ENCODE measurements at regions not wholly inside any gene's neighbourhood (a gene's known extent, or its start where the extent isn't known, plus 50 kb on each side); places are given as distances from the start of the nearest gene placed in this dataset.

GRCh38 chr6:19327241-19327640, 509.9 kb upstream of the ID4 start:
- Histone ChIP-seq H3K27ac (ENCODE audit: low read depth, low read length) (no peak overlapping the region), H3K4me1 (ENCODE audit: control insufficient read depth in 3 of 3, insufficient read depth in 3 of 3, low read length in 3 of 3) (no peaks in the 10 kb centered on the region), H3K36me3 (ENCODE audit: control insufficient read depth in 3 of 3, insufficient read depth in 3 of 3, low read length in 3 of 3) (no peaks in the 10 kb centered on the region), H3K27me3 (ENCODE audit: control insufficient read depth in 3 of 3, insufficient read depth in 3 of 3, low read length in 3 of 3) (no peaks in the 10 kb centered on the region), H3K4me3 (ENCODE audit: low read length in 3 of 3) (no peak overlapping the region), H3K9ac (ENCODE audit: low read depth in 1 of 3, low read length in 3 of 3) (no peak overlapping the region), H3K9me3 (ENCODE audit: control insufficient read depth in 3 of 3, low read length in 3 of 3) (no peaks in the 10 kb centered on the region)

- Histone ChIP-seq H3K27me3 (ENCODE audit: control insufficient read depth in 3 of 3, insufficient read depth in 3 of 3, low read length in 3 of 3) (no peaks in the 10 kb centered on the region), H3K27ac (ENCODE audit: low read depth, low read length) (no peak overlapping the region), H3K36me3 (ENCODE audit: control insufficient read depth in 3 of 3, insufficient read depth in 3 of 3, low read length in 3 of 3) (no peaks in the 10 kb centered on the region), H3K9ac (ENCODE audit: low read depth in 1 of 3, low read length in 3 of 3) (no peak overlapping the region), H3K9me3 (ENCODE audit: control insufficient read depth in 3 of 3, low read length in 3 of 3) (no peaks in the 10 kb centered on the region), H3K4me1 (ENCODE audit: control insufficient read depth in 3 of 3, insufficient read depth in 3 of 3, low read length in 3 of 3) (no peaks in the 10 kb centered on the region), H3K4me3 (ENCODE audit: low read length in 3 of 3) (no peak overlapping the region)
Measured at GRCh38 chr6:19327661-19328060, 509.5 kb upstream of the ID4 start.

GRCh38 chr6:19329078-19329477, 508.1 kb upstream of the ID4 start:
- Histone ChIP-seq H3K4me3 (ENCODE audit: low read length in 3 of 3) (no peak overlapping the region), H3K27ac (ENCODE audit: low read depth, low read length) (no peak overlapping the region), H3K36me3 (ENCODE audit: control insufficient read depth in 3 of 3, insufficient read depth in 3 of 3, low read length in 3 of 3) (no peaks in the 10 kb centered on the region), H3K9ac (ENCODE audit: low read depth in 1 of 3, low read length in 3 of 3) (no peak overlapping the region), H3K27me3 (ENCODE audit: control insufficient read depth in 3 of 3, insufficient read depth in 3 of 3, low read length in 3 of 3) (no peaks in the 10 kb centered on the region), H3K4me1 (ENCODE audit: control insufficient read depth in 3 of 3, insufficient read depth in 3 of 3, low read length in 3 of 3) (no peaks in the 10 kb centered on the region), H3K9me3 (ENCODE audit: control insufficient read depth in 3 of 3, low read length in 3 of 3) (no peaks in the 10 kb centered on the region)

GRCh38 chr6:19331089-19331488, 506.1 kb upstream of the ID4 start:
- H3K27ac ChIP-seq (ENCODE audit: low read depth, low read length) = no peak overlapping the region
- no peak overlapping the region for H3K4me3 ChIP-seq (ENCODE audit: low read length in 3 of 3)
- no peaks in the 10 kb centered on the region for H3K4me1 ChIP-seq (ENCODE audit: control insufficient read depth in 3 of 3, insufficient read depth in 3 of 3, low read length in 3 of 3)
- no peak overlapping the region for H3K9ac ChIP-seq (ENCODE audit: low read depth in 1 of 3, low read length in 3 of 3)
- H3K9me3 ChIP-seq (ENCODE audit: control insufficient read depth in 3 of 3, low read length in 3 of 3) = no peaks in the 10 kb centered on the region
- no peaks in the 10 kb centered on the region for H3K36me3 ChIP-seq (ENCODE audit: control insufficient read depth in 3 of 3, insufficient read depth in 3 of 3, low read length in 3 of 3)
- H3K27me3 ChIP-seq (ENCODE audit: control insufficient read depth in 3 of 3, insufficient read depth in 3 of 3, low read length in 3 of 3) = no peaks in the 10 kb centered on the region

- Histone ChIP-seq H3K9ac (ENCODE audit: low read depth in 1 of 3, low read length in 3 of 3) (no peak overlapping the region), H3K9me3 (ENCODE audit: control insufficient read depth in 3 of 3, low read length in 3 of 3) (no peaks in the 10 kb centered on the region), H3K4me3 (ENCODE audit: low read length in 3 of 3) (no peak overlapping the region), H3K4me1 (ENCODE audit: control insufficient read depth in 3 of 3, insufficient read depth in 3 of 3, low read length in 3 of 3) (no peaks in the 10 kb centered on the region), H3K36me3 (ENCODE audit: control insufficient read depth in 3 of 3, insufficient read depth in 3 of 3, low read length in 3 of 3) (no peaks in the 10 kb centered on the region), H3K27me3 (ENCODE audit: control insufficient read depth in 3 of 3, insufficient read depth in 3 of 3, low read length in 3 of 3) (no peaks in the 10 kb centered on the region), H3K27ac (ENCODE audit: low read depth, low read length) (no peak overlapping the region)
Measured at GRCh38 chr6:19332806-19333460, 504.2 kb upstream of the ID4 start.

GRCh38 chr6:19333936-19334335, 503.2 kb upstream of the ID4 start:
- Histone ChIP-seq H3K27me3 (ENCODE audit: control insufficient read depth in 3 of 3, insufficient read depth in 3 of 3, low read length in 3 of 3) (no peaks in the 10 kb centered on the region), H3K9ac (ENCODE audit: low read depth in 1 of 3, low read length in 3 of 3) (no peak overlapping the region), H3K4me1 (ENCODE audit: control insufficient read depth in 3 of 3, insufficient read depth in 3 of 3, low read length in 3 of 3) (no peaks in the 10 kb centered on the region), H3K9me3 (ENCODE audit: control insufficient read depth in 3 of 3, low read length in 3 of 3) (no peaks in the 10 kb centered on the region), H3K27ac (ENCODE audit: low read depth, low read length) (no peak overlapping the region), H3K36me3 (ENCODE audit: control insufficient read depth in 3 of 3, insufficient read depth in 3 of 3, low read length in 3 of 3) (no peaks in the 10 kb centered on the region), H3K4me3 (ENCODE audit: low read length in 3 of 3) (no peak overlapping the region)

GRCh38 chr6:19336579-19336978, 500.6 kb upstream of the ID4 start:
- Histone ChIP-seq H3K9ac (ENCODE audit: low read depth in 1 of 3, low read length in 3 of 3) (no peak overlapping the region), H3K4me1 (ENCODE audit: control insufficient read depth in 3 of 3, insufficient read depth in 3 of 3, low read length in 3 of 3) (no peaks in the 10 kb centered on the region), H3K27me3 (ENCODE audit: control insufficient read depth in 3 of 3, insufficient read depth in 3 of 3, low read length in 3 of 3) (no peaks in the 10 kb centered on the region), H3K9me3 (ENCODE audit: control insufficient read depth in 3 of 3, low read length in 3 of 3) (no peaks in the 10 kb centered on the region), H3K36me3 (ENCODE audit: control insufficient read depth in 3 of 3, insufficient read depth in 3 of 3, low read length in 3 of 3) (no peaks in the 10 kb centered on the region), H3K4me3 (ENCODE audit: low read length in 3 of 3) (no peak overlapping the region), H3K27ac (ENCODE audit: low read depth, low read length) (no peak overlapping the region)

- H3K36me3 ChIP-seq (ENCODE audit: control insufficient read depth in 3 of 3, insufficient read depth in 3 of 3, low read length in 3 of 3) = no peaks in the 10 kb centered on the region
- H3K27me3 ChIP-seq (ENCODE audit: control insufficient read depth in 3 of 3, insufficient read depth in 3 of 3, low read length in 3 of 3) = no peaks in the 10 kb centered on the region
- H3K27ac ChIP-seq (ENCODE audit: low read depth, low read length) = no peak overlapping the region
- H3K4me1 ChIP-seq (ENCODE audit: control insufficient read depth in 3 of 3, insufficient read depth in 3 of 3, low read length in 3 of 3) = no peaks in the 10 kb centered on the region
- H3K9ac ChIP-seq (ENCODE audit: low read depth in 1 of 3, low read length in 3 of 3) = no peak overlapping the region
- H3K9me3 ChIP-seq (ENCODE audit: control insufficient read depth in 3 of 3, low read length in 3 of 3) = no peaks in the 10 kb centered on the region
- no peak overlapping the region for H3K4me3 ChIP-seq (ENCODE audit: low read length in 3 of 3)
Measured at GRCh38 chr6:19337101-19337500, 500.1 kb upstream of the ID4 start.

GRCh38 chr6:19342616-19343015, 494.6 kb upstream of the ID4 start:
- Histone ChIP-seq H3K4me1 (ENCODE audit: control insufficient read depth in 3 of 3, insufficient read depth in 3 of 3, low read length in 3 of 3) (no peaks in the 10 kb centered on the region), H3K36me3 (ENCODE audit: control insufficient read depth in 3 of 3, insufficient read depth in 3 of 3, low read length in 3 of 3) (no peaks in the 10 kb centered on the region), H3K27ac (ENCODE audit: low read depth, low read length) (no peak overlapping the region), H3K9me3 (ENCODE audit: control insufficient read depth in 3 of 3, low read length in 3 of 3) (no peaks in the 10 kb centered on the region), H3K4me3 (ENCODE audit: low read length in 3 of 3) (no peak overlapping the region), H3K27me3 (ENCODE audit: control insufficient read depth in 3 of 3, insufficient read depth in 3 of 3, low read length in 3 of 3) (no peaks in the 10 kb centered on the region), H3K9ac (ENCODE audit: low read depth in 1 of 3, low read length in 3 of 3) (no peak overlapping the region)

GRCh38 chr6:19349429-19349828, 487.7 kb upstream of the ID4 start:
- no peak overlapping the region for H3K9ac ChIP-seq (ENCODE audit: low read depth in 1 of 3, low read length in 3 of 3)
- H3K36me3 ChIP-seq (ENCODE audit: control insufficient read depth in 3 of 3, insufficient read depth in 3 of 3, low read length in 3 of 3) = no peaks in the 10 kb centered on the region

GRCh38 chr6:19354181-19354580, 483.0 kb upstream of the ID4 start:
- H3K9me3 ChIP-seq (ENCODE audit: control insufficient read depth in 3 of 3, low read length in 3 of 3) = no peaks in the 10 kb centered on the region
- no peaks in the 10 kb centered on the region for H3K4me1 ChIP-seq (ENCODE audit: control insufficient read depth in 3 of 3, insufficient read depth in 3 of 3, low read length in 3 of 3)
- no peak overlapping the region for H3K9ac ChIP-seq (ENCODE audit: low read depth in 1 of 3, low read length in 3 of 3)
- no peaks in the 10 kb centered on the region for H3K36me3 ChIP-seq (ENCODE audit: control insufficient read depth in 3 of 3, insufficient read depth in 3 of 3, low read length in 3 of 3)
- H3K4me3 ChIP-seq (ENCODE audit: low read length in 3 of 3) = no peak overlapping the region
- H3K27me3 ChIP-seq (ENCODE audit: control insufficient read depth in 3 of 3, insufficient read depth in 3 of 3, low read length in 3 of 3) = no peaks in the 10 kb centered on the region
- H3K27ac ChIP-seq (ENCODE audit: low read depth, low read length) = no peak overlapping the region

More at GRCh38 chr6:19349429-19349828, 487.7 kb upstream of the ID4 start:
- no peaks in the 10 kb centered on the region for H3K4me1 ChIP-seq (ENCODE audit: control insufficient read depth in 3 of 3, insufficient read depth in 3 of 3, low read length in 3 of 3)
- H3K27me3 ChIP-seq (ENCODE audit: control insufficient read depth in 3 of 3, insufficient read depth in 3 of 3, low read length in 3 of 3) = no peaks in the 10 kb centered on the region
- no peak overlapping the region for H3K27ac ChIP-seq (ENCODE audit: low read depth, low read length)
- no peaks in the 10 kb centered on the region for H3K9me3 ChIP-seq (ENCODE audit: control insufficient read depth in 3 of 3, low read length in 3 of 3)
- no peak overlapping the region for H3K4me3 ChIP-seq (ENCODE audit: low read length in 3 of 3)

All from skeletal muscle tissue (tissue), 3 donors.